AG04449 (cell line): ENCODE measurements at regions not wholly inside any gene's neighbourhood (a gene's known extent, or its start where the extent isn't known, plus 50 kb on each side); places are given as distances from the start of the nearest gene placed in this dataset.

ENCODE experiments used
- CTCF ChIA-PET: fragments of 350-600 bp; formaldehyde crosslinking; extraction: SDS; loops from one replicate; lab custom pipeline; 2021; ENCODE audit warnings: antibody characterized with exemption; lab: Yijun Ruan, JAX
- POLR2A ChIA-PET: fragments of 400-600, 350-600 bp; formaldehyde crosslinking; extraction: SDS; loops from one replicate; lab custom pipeline; 2020; ENCODE audit warnings: antibody characterized with exemption, inconsistent platforms; lab: Yijun Ruan, JAX
- DNase-seq: peaks from one replicate; pipeline ENCODE4 v3.0.0-alpha.2; 2010; ENCODE audit warnings: low read depth, low spot score
- H3K4me3 ChIP-seq: 2 replicates; pipeline ENCODE4 v1.5.1; 2011; ENCODE audit warnings: low read depth, mild to moderate bottlenecking, control low read depth, low read length
- CTCF ChIP-seq: IDR thresholded peaks from one replicate; pipeline ENCODE4 v1.5.1; 2011; ENCODE audit warnings: mild to moderate bottlenecking, moderate library complexity, low read length, control low read depth, inconsistent platforms; ENCODE audit not compliant: insufficient read depth; ENCODE audit errors: missing control alignments

- POLR2A ChIA-PET: no interaction called here
- CTCF ChIA-PET: no interaction called here
- DNase-seq: no peak
- no peak for TF ChIP-seq CTCF
- H3K4me3 ChIP-seq: no peak overlapping the region
These were observed 574.6 kb downstream of the SLC4A3 start for GRCh38 chr2:220202066-220202465.

GRCh38 chr2:220209093-220209492, 581.7 kb downstream of the SLC4A3 start:
- H3K4me3 ChIP-seq: no peak overlapping the region
- ChIA-PET POLR2A (no interaction called here), CTCF (interaction anchor here (0.6 to 0.8 kb wide), 2 partner anchors 16 to 30 kb away, joined by 3 read pairs; no protein-coding TSS in a partner anchor)

GRCh38 chr2:220209751-220210150, 582.3 kb downstream of the SLC4A3 start:
- DNase-seq: no peak
- no peak for TF ChIP-seq CTCF
- POLR2A ChIA-PET: no interaction called here
- H3K4me3 ChIP-seq: no peak overlapping the region
- CTCF ChIA-PET: interaction anchor here (0.6 to 0.8 kb wide), 2 partner anchors 15 to 31 kb away, joined by 3 read pairs; no protein-coding TSS in a partner anchor

More at GRCh38 chr2:220209093-220209492, 581.7 kb downstream of the SLC4A3 start:
- no peak for DNase-seq
- TF ChIP-seq CTCF: no peak

- DNase-seq: no peak
- no peak overlapping the region for H3K4me3 ChIP-seq
- POLR2A ChIA-PET: no interaction called here
- TF ChIP-seq CTCF: no peak
- CTCF ChIA-PET: no interaction called here
These were observed 585.1 kb downstream of the SLC4A3 start for GRCh38 chr2:220212296-220213080.

- no peak for TF ChIP-seq CTCF
These were observed 588.4 kb downstream of the SLC4A3 start for GRCh38 chr2:220215785-220216184.

GRCh38 chr2:220219371-220219770, 591.9 kb downstream of the SLC4A3 start:
- TF ChIP-seq CTCF: no peak
- no peak overlapping the region for H3K4me3 ChIP-seq
- POLR2A ChIA-PET: interaction anchor here (0.6 kb wide), 1 partner anchor 89 kb away, joined by 3 read pairs; no protein-coding TSS in a partner anchor
- DNase-seq: no peak
- CTCF ChIA-PET: no interaction called here

More at GRCh38 chr2:220215785-220216184, 588.4 kb downstream of the SLC4A3 start:
- CTCF ChIA-PET: interaction anchor here (1.4 kb wide), 1 partner anchor 9 kb away, joined by 4 read pairs; no protein-coding TSS in a partner anchor
- DNase-seq: no peak
- POLR2A ChIA-PET: no interaction called here
- no peak overlapping the region for H3K4me3 ChIP-seq
